Gastrocnemius medialis (tissue), 4 donors: ENCODE measurements at regions not wholly inside any gene's neighbourhood (a gene's known extent, or its start where the extent isn't known, plus 50 kb on each side); places are given as distances from the start of the nearest gene placed in this dataset.

Experiments used
- ATAC-seq, 2 donors: fragments of 150-250 bp; one replicate each; pipeline ENCODE4 v1.9.1; 2016
- DNase-seq, 2 donors: peaks; one replicate each; pipeline ENCODE4 v3.0.0-alpha.2; 2019
- H3K27ac ChIP-seq, 4 donors: fragments of 200-600 bp; sonication (generic); 1 replicate in 1 of 4; 2 replicates in 3 of 4; pipeline ENCODE4 v1.5.1; 2016 to 2018; ENCODE audit warnings: mild to moderate bottlenecking in 2 of 4, moderate library complexity in 1 of 4
- H3K27me3 ChIP-seq, 3 donors: fragments of 200-600 bp; sonication (generic) in 2 of 3; 1 replicate in 1 of 3; 2 replicates in 2 of 3; pipeline versions ENCODE4 v1.5.1 to v1.6.0; 2016 to 2019; ENCODE audit warnings: mild to moderate bottlenecking in 1 of 3, moderate library complexity in 1 of 3
- H3K36me3 ChIP-seq, 2 donors: fragments of 200-600 bp; sonication (generic) in 1 of 2; one replicate each; pipeline ENCODE4 v1.5.1; 2017 to 2018
- H3K4me1 ChIP-seq, 2 donors: fragments of 200-600 bp; sonication (generic) in 1 of 2; one replicate each; pipeline ENCODE4 v1.5.1; 2016 to 2017; ENCODE audit warnings: mild to moderate bottlenecking in 2 of 2
- H3K4me3 ChIP-seq, 4 donors: fragments of 200-600 bp; sonication (generic) in 3 of 4; 1 replicate in 1 of 4; 2 replicates in 3 of 4; pipeline ENCODE4 v1.5.1; 2016 to 2019; ENCODE audit warnings: mild to moderate bottlenecking in 2 of 4
- H3K9me3 ChIP-seq, 3 donors: fragments of 200-600 bp; sonication (generic) in 2 of 3; 1 replicate in 1 of 3; 2 replicates in 2 of 3; pipeline ENCODE4 v1.5.1; 2016 to 2019
- POLR2A ChIP-seq, 2 donors: fragments of 450-650 bp; IDR thresholded peaks; one replicate each; pipeline ENCODE4 v1.6.1; 2017; ENCODE audit warnings: antibody characterized with exemption in 2 of 2, mild to moderate bottlenecking in 2 of 2, moderate library complexity in 2 of 2
- in situ Hi-C, 4 donors: fragments of 200-750 bp; cut with MboI; loops; one replicate each; pipeline versions ENCODE4 v1.15.0 to v1.8.0; 2017; ENCODE audit warnings: low sequenced_read_pairs in 4 of 4
- intact Hi-C: fragments of 100-400 bp; cut with DNase I; formaldehyde crosslinking; loops from one replicate; pipeline ENCODE4 v1.15.1; 2023; ENCODE audit warnings: low total_unique reads
- TF ChIP-seq, protein P1 (sequence below), 5 experiments: fragments of 450-650 bp in 3 of 5; fragments of 200-600 bp in 2 of 5; sonication (generic) in 2 of 5; IDR thresholded peaks in 4 of 5; conservative IDR thresholded peaks in 1 of 5; 1 replicate in 4 of 5; 2 replicates in 1 of 5; pipeline ENCODE4 v1.5.1; 2016 to 2019; ENCODE audit warnings: antibody characterized with exemption in 5 of 5, mild to moderate bottlenecking in 3 of 5, moderate library complexity in 3 of 5

DNA sequence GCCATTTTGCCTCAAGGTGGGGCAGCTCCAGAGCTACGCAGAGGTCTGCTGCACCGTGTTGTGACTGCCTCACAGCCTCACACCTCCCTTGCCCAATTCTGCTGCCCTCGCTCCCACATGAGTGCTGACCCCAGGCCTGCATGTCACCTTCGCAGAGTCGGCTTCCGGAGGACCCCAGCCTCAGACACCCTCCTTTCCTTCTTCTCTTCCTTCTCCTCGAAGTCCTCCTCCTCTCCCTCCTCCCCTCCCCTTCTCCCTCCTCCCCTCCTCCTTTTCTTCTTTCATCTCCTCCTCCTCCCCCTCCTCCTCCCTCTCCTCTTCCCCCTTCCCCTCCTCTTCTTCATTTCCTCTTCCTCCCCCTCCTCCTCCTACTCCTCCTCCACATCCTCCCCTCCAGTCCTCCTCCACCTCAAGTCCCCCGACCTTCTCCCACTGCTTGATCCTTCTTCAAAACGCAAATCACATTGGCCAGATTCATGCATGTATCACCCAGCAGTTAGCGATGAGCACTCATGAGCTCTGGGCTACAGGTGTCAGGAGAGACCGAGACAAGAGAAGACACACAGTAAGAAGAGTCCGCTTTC lies 243.8 kb downstream of the RBFOX3 start:
- peaks cover 23 to 25% (median 25%) of the 10 kb centered on the region in 3 donors for H3K27me3 ChIP-seq
- no peaks in the 10 kb centered on the region for H3K36me3 ChIP-seq
- TF ChIP-seq, protein P1, sequence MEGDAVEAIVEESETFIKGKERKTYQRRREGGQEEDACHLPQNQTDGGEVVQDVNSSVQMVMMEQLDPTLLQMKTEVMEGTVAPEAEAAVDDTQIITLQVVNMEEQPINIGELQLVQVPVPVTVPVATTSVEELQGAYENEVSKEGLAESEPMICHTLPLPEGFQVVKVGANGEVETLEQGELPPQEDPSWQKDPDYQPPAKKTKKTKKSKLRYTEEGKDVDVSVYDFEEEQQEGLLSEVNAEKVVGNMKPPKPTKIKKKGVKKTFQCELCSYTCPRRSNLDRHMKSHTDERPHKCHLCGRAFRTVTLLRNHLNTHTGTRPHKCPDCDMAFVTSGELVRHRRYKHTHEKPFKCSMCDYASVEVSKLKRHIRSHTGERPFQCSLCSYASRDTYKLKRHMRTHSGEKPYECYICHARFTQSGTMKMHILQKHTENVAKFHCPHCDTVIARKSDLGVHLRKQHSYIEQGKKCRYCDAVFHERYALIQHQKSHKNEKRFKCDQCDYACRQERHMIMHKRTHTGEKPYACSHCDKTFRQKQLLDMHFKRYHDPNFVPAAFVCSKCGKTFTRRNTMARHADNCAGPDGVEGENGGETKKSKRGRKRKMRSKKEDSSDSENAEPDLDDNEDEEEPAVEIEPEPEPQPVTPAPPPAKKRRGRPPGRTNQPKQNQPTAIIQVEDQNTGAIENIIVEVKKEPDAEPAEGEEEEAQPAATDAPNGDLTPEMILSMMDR (IDR thresholded peaks at IDR 0.05 in 4 of 5, conservative IDR thresholded peaks at IDR 0.05 in 1 of 5): no peak
- TF ChIP-seq POLR2A (IDR thresholded peaks at IDR 0.05): no peak
- H3K9me3 ChIP-seq: no peaks in the 10 kb centered on the region
- intact Hi-C loops: no loop called here
- no peak overlapping the region for H3K4me3 ChIP-seq
- ATAC-seq: no peak
- in situ Hi-C loops: no loop called here
- DNase-seq: no peak
- H3K27ac ChIP-seq: no peak overlapping the region
- no peaks in the 10 kb centered on the region for H3K4me1 ChIP-seq

DNA sequence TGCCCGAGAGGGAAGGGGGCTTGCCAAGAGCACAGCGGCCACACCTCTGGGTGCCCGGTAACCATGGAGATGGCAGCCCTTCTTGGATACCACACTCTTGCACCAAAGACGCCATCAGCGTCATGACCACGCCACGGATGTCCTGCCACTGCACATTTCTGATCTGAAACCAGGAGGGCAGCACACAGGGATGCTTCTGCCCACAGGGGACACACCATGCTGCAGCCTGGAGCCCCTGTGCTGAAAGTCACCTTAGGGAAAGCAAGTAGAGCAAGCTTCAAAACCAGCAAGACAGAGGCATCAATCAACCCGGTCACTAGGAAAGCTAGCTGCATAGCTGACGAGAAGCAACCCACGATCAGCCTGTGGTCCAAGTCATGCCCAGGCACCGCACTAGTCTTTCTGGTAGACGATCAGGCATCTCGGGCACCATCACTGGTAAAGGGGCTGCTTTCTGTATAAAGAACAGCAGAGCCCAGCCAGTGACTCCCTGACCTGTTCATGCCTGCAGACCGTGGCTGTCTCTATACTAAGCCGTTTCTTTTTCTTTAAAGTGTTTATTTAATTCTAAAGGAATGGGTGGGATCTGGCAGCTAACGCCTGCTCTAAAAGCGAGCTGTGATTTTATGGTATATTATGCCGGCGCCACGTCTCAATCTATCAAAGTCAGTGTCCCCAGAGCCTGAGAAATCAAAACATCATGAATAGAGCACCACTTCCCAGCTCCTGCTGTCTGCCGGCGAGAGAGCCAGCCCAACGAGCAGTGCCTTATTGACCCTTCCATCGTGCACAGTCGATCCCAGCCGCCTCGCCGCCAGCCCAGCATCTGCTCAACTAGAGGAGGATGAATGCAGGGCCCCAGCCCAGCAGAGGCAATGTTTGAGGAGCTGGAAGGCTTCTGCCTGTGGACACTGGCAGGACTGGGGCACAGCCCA lies 244.7 kb downstream of the RBFOX3 start:
- Histone ChIP-seq H3K4me1 (no peaks in the 10 kb centered on the region), H3K27me3 (peaks cover 22 to 33% (median 28%) of the 10 kb centered on the region in 3 donors), H3K4me3 (no peak overlapping the region), H3K36me3 (no peaks in the 10 kb centered on the region), H3K9me3 (no peaks in the 10 kb centered on the region), H3K27ac (no peak overlapping the region)
- ATAC-seq (no peak), DNase-seq (no peak)
- intact Hi-C loops (no loop called here), in situ Hi-C loops (no loop called here)
- no peak for TF ChIP-seq POLR2A (IDR thresholded peaks at IDR 0.05)
- TF ChIP-seq, protein P1 (IDR thresholded peaks at IDR 0.05 in 4 of 5, conservative IDR thresholded peaks at IDR 0.05 in 1 of 5): no peak

DNA sequence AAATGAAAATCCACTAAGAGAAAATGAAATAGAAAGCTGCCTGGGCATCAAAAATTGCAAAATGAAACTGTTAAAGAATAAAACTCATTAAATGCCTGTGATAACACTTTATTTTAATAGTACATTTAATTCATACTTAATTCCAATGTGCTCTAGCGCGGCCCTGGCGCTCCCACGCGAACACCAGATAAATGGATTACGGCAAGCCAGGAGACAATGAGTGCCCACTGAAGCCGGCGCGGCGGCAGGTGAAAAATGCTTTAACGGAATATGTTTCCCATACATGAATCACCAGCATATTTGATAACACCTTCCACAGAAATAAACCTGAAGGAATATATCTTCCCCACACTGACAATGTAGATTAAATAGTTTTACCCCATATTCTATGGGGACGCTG lies 245.5 kb downstream of the RBFOX3 start:
- no peak for DNase-seq

DNA sequence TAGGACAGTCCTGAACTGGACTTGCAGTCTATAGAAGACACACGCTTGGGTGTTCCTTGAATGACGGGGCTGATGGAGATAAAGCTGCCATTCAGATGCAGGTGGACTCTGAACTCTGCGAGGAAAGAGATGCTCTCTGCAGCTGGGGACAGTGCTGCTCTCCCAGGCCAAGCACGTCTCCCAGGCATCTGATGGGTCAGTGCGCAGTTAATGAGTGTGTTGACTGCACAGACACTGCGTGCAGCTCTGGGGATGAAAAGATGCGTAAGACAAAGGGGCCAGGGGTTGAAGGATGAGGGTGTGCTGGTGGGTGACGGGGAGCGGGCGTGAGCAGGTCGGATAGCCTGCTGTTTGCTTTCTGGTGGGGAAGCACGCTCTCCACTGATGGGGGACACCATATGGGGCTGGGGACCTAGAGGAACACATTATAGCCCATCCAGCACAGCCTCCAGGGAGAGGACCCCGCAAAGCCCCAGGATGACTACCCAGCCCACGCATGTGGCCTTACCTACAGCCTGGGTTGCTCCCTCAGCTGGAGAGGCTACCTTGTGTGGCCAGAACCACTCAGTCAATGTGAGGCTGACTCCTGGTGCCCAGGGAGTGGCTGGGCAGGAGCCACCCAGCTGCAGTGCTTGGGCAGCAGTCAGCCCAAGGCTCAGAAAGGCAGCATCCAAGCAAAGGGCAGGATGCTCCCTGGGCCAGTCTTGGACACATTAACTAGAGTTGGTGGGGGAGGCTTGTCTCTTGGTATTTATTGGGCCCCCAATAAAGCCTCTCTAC lies 246.3 kb downstream of the RBFOX3 start:
- no peak for DNase-seq
- no peaks in the 10 kb centered on the region for H3K9me3 ChIP-seq

More for the DNA sequence above, 245.5 kb downstream of the RBFOX3 start:
- ATAC-seq: no peak
- intact Hi-C loops (no loop called here), in situ Hi-C loops (no loop called here)
- Histone ChIP-seq H3K27ac (no peak overlapping the region), H3K4me3 (no peak overlapping the region), H3K4me1 (no peaks in the 10 kb centered on the region), H3K9me3 (no peaks in the 10 kb centered on the region), H3K27me3 (peaks cover 22 to 35% (median 28%) of the 10 kb centered on the region in 3 donors), H3K36me3 (no peaks in the 10 kb centered on the region)
- TF ChIP-seq, protein P1 (IDR thresholded peaks at IDR 0.05 in 4 of 5, conservative IDR thresholded peaks at IDR 0.05 in 1 of 5): no peak
- no peak for TF ChIP-seq POLR2A (IDR thresholded peaks at IDR 0.05)

More for the DNA sequence above, 246.3 kb downstream of the RBFOX3 start:
- in situ Hi-C loops: no loop called here
- Histone ChIP-seq H3K27ac (no peak overlapping the region), H3K36me3 (no peaks in the 10 kb centered on the region), H3K4me3 (no peak overlapping the region), H3K27me3 (peaks cover 23 to 36% (median 32%) of the 10 kb centered on the region in 3 donors), H3K4me1 (no peaks in the 10 kb centered on the region)
- intact Hi-C loops: no loop called here
- no peak for ATAC-seq
- TF ChIP-seq POLR2A (IDR thresholded peaks at IDR 0.05): no peak
- TF ChIP-seq, protein P1 (IDR thresholded peaks at IDR 0.05 in 4 of 5, conservative IDR thresholded peaks at IDR 0.05 in 1 of 5): no peak
